Amygdala (tissue), 56 donors: ENCODE measurements at regions not wholly inside any gene's neighbourhood (a gene's known extent, or its start where the extent isn't known, plus 50 kb on each side); places are given as distances from the start of the nearest gene placed in this dataset.
A peak's percentile ranks its signal among the peaks of the same experiment; 100 is the strongest.
"Not testable (repeated sequence)": the region's sequence is repeated elsewhere in the genome, so short reads cannot be mapped to it uniquely, and the experiment has no call there.

ENCODE experiments used
- DNase-seq, 56 donors: peaks; one replicate each; lab custom pipeline; 2025; lab: John Stamatoyannopoulos, UW

- DNase-seq: no peak
These were observed 104.6 kb downstream of the RAP2B start for GRCh38 chr3:153266619-153267018.

DNA sequence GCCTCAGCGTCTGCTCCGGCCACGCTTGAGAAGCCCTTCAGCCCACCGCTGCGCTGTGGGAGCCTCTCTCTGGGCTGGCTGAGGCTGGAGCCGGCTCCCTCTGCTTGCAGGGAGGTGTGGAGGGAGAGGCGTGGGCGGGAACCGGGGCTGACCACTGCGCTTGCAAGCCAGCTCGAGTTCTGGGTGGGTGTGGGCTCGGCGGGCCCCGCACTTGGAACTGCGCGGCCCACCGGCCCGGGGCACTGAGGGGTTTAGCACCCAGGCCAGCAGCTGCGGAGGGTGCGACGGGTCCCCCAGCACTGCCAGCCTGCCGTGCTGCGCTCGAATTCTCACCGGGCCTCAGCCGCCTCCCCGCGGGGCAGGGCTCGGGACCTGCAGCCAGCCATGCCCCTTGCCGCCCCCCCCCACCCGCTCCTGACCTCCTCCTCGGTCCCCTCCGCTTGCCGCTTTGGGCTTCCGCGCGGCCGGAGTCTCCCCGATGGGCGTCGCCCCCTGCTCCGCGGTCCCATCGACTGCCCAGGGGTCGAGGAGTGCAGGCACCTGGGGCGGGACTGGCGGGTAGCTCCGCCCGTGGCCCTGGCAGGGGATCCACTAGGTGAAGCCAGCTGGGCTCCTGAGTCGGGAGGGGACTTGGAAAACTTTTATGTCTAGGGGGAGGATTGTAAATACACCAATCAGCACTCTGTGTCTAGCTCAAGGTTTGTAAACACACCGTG, 106.7 kb downstream of the RAP2B start:
- no peak for DNase-seq

GRCh38 chr3:153269730-153270129, 107.7 kb downstream of the RAP2B start:
- no peak for DNase-seq

GRCh38 chr3:153273217-153273616, 111.2 kb downstream of the RAP2B start:
- no peak for DNase-seq

DNA sequence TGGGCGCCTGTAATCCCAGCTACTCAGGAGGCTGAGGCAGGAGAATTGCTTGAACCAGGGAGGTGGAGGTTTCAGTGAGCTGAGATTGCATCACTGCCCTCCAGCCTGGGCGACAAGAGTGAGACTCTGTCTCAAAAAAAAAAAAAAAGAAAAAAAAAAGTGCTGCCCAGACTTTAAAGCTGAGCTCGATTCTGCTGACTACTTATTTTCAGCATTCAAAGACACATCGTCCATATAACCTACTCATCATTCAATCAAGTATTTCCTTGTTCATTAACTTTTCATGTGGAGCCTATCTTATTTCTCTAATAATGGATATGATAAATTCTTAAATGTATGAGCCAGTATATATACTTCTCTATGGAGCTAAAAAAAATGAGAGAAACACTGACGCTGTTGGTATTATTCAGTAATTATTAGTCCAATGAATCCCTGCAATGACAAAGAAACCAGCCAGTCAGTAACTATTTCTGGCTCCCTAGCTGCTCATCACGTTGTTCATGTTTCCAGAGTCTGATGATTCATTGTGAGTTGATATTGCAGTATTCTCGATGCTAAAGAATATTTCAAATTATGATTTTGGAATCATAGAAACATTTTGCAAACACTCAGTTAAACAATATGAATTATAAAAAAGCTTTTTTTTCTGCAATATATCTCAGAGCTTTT, 111.9 kb downstream of the RAP2B start:
- peak in 3 of 56 donors; percentile 4 to 9 (median 4) for DNase-seq

GRCh38 chr3:153274561-153274960, 112.5 kb downstream of the RAP2B start:
- no peak for DNase-seq

GRCh38 chr3:153275514-153275913, 113.5 kb downstream of the RAP2B start:
- DNase-seq: no peak

GRCh38 chr3:153277029-153277428, 115.0 kb downstream of the RAP2B start:
- DNase-seq: no peak

DNA sequence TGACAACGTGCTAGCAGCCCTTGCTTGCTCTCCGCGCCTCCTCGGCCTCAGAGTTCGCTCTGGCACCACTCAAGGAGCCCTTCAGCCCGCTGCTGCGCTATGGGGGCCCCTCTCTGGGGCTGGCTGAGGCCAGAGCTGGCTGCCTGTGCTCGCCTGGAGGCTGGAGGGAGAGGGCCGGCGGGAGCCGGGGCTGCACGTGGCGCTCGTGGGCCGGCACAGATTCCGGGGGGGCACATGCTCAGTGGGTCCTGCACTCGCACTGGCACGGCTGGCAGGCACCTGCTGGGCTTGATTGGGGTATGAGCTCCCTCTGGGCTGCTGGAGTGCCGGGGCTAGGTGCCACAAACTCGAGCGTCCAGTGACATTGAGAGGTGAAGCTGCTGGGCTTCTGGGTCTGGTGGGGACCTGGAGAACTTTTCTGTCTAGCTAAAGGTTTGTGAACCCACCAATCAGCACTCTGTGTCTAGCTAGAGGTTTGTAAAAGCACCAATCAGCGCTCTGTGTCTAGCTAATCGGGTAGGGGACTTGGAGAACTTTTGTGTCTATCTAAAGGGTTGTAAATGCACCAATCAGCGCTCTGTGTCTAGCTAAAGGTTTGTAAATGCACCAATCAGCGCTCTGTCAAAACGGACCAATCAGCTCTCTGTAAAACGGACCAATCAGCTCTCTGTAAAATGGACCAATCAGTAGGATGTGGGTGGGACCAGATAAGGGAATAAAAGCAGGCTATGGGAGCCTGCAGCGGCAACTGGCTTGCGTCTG, 119.4 kb downstream of the RAP2B start:
- not testable (repeated sequence) for DNase-seq

DNA sequence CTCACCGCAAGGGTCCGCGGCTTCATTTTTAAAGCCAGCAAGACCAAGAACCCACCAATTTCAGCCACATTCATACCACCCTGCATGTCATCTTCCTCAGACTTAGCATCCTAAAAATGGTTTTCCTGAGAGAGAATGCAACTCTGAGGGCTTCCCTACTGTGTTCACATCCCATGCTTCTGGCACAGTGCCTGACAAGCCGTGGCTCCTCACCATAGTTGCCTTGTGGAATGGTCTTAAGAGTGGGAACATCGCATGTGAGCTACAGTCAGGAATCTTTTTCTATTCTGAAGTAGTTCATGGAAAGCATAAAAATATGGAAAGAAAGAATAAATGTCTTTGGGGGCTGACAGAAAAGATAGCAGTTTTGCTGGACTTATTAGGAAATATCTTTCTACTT, 120.3 kb downstream of the RAP2B start:
- DNase-seq: no peak

GRCh38 chr3:153284282-153284938, 122.4 kb downstream of the RAP2B start:
- peak in 14 of 56 donors; percentile 2 to 65 (median 11) for DNase-seq

DNA sequence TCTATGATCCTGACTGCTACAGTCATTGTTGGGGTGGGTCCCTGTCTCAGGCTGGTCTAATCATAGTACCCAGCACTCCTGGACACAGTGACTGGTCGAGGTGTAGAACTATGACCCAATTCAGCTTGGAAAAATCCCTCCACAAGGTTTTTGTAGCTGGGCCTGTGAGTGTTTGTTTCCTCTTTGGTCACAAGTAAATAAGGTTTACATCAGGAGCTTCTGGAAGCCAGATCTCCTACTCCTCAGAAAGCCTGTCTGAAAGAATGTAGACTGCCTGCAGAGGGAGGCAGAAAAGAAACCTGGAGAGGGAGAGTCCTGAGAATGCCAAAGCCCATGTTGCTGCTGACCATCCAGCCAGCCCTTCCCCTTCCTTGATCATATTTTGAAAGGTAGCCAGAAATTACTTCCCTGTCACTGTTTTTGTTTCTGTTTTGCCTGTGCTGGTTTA, 123.2 kb downstream of the RAP2B start:
- no peak for DNase-seq

DNA sequence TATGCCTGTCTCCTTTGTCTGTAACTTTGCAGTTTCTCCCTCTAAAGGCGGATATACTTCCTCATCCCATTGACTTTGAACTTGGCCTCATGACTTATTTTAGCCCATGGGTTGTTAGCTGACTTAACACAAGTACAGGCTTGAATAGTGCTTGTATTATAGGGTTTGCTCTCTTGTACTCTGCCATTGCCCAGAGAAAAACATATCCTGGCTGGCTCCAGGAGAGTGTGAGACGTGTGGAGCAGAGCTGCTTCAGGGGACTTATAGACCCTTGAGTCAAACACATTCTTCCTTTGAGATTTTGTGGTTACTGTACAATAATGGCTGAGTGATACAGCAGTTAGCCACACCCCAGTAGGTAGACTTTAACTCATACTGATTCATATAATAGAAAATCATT, 124.0 kb downstream of the RAP2B start:
- no peak for DNase-seq

DNA sequence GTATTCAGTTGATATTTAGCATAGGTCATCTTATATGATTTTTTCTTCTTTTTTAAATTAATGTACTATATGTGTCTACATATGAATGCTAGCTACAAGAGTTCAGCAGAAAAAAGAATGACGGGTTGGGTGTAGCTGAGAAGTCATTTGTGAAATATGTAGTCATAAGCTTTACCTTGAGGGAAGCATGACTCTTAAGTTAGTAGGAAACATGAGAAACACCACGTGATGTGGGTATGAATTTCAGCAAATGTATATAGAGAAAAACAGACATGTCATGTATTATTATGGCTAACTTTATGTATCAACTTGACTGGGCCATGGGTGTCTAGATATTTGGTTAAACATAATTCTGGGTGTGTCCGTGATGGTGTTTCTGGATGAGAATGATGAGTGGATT, 125.0 kb downstream of the RAP2B start:
- no peak for DNase-seq

DNA sequence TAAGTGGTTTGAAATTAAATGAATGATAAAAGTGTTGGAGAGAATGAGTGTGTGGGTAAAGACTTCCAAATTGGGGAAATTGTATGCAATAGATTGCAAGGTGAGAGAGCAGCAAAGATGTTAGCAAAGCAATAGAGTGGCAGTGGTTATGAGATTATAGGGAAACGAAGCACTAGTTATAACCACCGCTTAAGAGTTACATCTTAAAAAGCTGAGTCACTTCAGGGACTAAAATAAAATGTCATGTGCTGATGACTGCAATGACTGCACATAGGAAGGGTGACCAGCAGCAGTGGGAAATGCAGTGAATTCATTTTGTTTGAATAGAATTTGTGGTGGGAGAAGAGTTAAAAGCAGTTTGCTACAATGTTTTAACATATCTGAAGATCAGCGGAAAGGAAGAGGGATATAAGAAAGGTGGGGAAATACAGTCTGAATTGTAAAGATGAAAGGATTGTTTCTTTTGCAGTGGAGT, 127.3 kb downstream of the RAP2B start:
- no peak for DNase-seq

DNA sequence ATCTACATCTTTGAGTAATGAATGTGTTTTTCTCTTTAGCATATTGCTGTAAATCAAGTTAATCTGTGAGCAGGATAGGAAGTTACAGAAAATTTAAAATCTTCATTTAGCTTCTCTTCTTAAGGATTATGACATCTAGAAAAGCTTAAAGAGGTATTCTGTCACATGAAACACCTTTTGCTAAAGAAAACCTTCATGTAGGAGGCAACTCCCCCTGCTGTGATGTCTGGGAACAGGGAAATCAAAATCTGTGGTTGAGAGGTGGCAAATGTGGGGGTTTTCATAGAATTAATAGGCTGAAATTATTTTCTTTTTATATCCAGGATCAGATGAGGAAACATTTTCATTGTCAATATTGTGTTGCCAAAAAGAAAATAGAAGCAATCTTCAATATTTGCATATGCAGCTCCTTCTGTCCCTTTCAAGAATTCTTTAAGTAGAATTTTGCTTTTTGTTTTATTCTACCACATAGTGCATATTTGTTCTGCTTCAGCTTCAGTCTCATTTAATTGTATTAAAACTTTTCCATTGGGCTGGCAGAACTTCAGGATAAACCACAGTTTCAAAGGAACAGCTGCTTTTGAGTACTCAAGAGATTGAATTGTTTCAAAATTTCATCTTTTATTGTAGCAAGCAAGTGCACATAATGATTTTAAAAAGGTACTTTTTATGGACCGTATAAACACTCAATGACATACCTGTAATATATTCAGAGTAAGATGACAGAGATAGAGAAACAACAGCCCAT, 128.4 kb downstream of the RAP2B start:
- DNase-seq: no peak

DNA sequence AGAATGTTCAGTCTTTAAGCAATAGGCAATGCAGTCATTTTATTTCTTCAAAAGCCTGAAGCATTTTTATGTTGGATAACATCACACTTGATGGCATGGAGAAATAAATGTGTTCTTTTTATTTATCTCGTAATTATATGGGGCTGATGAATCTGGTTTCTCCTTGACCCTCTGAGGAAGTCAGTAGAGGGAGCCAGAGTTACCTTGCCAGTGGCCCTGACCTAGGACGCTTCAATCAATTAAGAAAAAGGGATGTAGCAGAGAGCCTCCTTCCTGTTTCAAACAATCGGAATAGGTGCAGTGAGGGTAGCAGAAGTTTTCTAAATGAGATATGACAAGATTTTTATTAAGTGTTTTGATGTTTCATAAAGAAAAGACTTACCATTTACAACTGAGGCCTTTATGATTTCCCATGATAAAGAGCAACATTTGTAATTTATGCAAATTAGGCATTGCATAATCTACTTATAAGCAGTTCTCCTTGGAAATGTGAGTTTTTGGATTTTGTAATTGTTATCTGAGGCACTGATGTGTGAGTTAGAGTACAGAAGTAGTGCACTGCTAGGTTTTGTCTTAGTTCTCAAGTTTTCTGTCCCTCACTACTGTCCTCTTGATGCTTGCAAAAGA, 129.1 kb downstream of the RAP2B start:
- no peak for DNase-seq

DNA sequence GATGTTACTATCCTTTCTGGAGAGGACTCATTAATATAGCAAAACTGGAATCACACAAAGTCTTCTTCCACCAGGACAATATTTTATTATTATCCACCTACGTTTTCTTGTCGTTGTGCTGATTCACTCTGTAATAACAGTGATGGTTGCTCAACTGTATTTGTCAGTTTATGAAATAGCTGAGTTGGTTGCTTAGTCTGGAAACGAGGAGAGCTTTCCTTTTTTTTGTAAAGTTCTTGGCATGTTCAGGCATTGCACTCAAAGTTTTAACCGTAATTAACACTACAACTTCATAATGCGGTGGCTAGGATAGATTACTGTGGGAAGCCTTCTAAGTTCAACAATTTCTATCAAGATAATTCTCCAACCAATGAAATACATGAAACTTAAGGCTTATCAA, 131.2 kb downstream of the RAP2B start:
- DNase-seq: no peak

GRCh38 chr3:153295901-153296300, 133.9 kb downstream of the RAP2B start:
- no peak for DNase-seq

DNA sequence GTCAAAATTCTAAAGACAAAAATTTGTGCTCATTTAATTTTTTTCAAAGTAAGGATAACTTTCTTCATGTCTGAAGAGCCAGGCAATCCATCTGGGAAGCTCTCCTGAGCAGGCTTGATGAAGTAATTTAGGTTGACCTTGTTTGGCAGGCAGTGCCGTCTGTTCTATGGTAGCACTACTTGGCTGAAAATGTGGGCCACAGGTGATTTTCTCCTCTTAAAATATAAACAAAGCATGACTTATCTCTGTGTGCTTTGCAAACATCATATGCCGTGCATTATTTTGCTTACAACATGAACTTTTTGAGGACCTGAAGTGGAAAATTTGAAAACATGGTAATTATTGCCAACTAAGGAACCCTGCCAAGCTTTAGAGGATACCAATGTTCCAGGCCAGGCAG, 143.2 kb downstream of the RAP2B start:
- no peak for DNase-seq
